GM18507 (cell line): ENCODE measurements at regions not wholly inside any gene's neighbourhood (a gene's known extent, or its start where the extent isn't known, plus 50 kb on each side); places are given as distances from the start of the nearest gene placed in this dataset.
"Not testable (repeated sequence)": the region's sequence is repeated elsewhere in the genome, so short reads cannot be mapped to it uniquely, and the experiment has no call there.

Experiments
- DNase-seq: peaks from one replicate; pipeline ENCODE4 v3.0.0; 2011; ENCODE audit warnings: low read depth; ENCODE audit not compliant: insufficient read length; ENCODE audit errors: extremely low spot score
- FAIRE-seq: peaks from 2 replicates; lab custom pipeline; 2011; peaks lifted over from hg19 to GRCh38; lab: Jason Lieb, UNC

DNA sequence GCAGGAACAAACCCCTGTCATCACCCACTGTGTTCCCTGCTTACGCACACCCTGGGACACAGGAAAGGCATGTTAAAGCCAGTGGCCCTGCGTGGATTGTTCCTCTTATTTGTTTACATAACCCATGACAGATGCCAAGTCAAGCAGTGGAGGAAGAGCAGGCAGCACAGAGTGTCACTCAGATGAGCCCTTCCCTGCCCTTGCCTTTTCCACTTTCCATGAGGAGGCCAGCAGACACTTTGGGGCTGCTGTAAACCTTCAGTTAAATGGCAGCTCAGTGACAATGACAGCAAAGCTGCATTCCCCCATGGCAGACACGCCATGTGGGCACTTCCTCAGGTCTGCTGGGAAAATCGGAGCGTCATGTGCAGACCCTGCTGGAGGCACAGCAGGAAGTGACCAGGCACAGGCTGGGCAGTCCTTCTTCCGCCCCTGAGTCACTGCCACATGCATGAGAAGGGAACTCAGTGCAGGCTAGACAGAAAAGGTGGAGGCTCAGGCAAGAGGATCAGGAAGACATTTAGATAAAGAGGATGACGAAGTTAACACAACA is 216.8 kb upstream of the PIK3R1 start:
- DNase-seq (no peak), FAIRE-seq (no peak)

DNA sequence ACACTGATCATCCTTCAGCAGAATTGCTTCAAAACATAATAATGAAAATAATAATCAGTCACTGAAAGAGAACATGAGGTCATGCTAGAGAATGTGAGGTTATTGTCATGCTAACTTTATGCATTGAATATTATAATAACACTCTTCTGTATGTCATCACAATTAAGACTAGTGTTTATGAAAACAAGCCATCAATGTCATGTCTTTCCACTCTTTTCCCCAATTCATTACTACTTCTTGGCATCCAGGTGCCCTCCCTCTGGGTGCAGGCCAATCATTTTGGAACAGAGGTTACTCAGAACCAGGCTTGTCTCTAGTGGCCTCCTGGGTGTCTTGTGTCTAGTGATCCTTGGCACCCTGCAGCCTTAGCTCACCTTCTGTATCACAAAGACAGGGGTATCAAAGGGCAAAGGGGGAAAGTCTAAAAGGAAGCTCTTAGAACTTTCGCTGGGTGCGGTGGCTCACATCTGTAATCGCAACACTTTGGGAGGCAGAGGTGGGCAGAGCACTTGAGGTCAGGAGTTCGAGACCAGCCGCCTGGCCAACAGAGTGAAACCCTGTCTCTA is 217.6 kb upstream of the PIK3R1 start:
- FAIRE-seq = no peak

DNA sequence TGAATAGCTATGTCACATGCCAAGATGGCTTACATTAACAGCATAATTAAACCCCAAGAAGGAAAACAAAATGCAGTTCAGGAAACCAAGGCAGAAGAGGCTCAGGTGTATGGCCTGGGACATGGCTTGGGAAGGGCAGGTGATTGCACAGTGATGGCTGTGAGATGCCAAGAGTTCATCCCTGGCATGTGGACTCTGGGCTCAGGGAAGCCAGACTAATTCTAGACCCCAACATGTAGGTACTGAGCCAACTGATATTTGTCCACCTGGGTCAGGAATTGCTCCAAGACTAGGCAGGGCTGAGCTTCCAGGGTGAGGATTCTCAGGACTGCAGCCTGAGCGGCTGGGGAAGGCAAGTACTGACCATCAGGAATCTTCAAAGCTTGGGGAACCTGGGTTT is 218.4 kb upstream of the PIK3R1 start:
- FAIRE-seq = no peak

More for the DNA sequence above, 217.6 kb upstream of the PIK3R1 start:
- DNase-seq = no peak

DNA sequence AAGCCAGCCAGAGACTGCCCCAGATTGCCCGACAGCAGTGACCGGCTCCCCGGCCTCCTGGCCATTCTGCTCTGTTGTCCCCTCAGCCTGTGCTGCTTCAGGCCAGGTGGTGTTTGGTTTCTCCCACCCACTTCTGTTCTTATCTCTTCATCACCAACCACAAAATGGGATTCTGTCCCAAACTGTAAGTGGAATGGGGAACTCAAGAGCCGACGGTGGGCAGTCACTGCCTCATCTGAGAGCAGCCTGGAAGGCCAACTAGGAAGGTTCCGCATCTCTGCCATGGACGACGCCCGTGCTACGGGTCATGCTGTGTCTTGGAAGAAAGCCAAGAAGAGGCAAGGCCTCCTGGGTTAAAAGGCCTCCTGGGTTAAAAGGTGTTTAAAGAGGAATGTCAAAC is 219.0 kb upstream of the PIK3R1 start:
- no peak for FAIRE-seq
- DNase-seq = no peak

More for the DNA sequence above, 218.4 kb upstream of the PIK3R1 start:
- DNase-seq = no peak

DNA sequence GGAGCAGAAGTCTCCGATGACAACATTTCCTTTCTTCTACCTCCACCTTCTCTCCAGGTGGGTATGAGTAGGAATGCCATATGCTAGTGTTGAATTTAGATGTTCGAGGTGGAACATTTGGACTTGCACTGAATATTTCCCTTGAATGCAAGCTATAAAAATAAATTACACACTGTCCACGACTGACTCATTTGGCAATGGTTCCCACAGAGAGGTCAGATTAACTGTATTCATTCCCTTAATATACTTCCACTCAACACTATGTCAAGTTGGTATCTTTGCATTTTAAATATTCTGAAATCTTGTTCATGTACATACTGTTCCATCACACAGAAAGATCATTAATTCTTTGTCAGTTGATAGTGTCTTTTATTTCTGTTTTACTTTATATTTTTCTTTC is 222.6 kb upstream of the PIK3R1 start:
- FAIRE-seq (no peak), DNase-seq (no peak)

DNA sequence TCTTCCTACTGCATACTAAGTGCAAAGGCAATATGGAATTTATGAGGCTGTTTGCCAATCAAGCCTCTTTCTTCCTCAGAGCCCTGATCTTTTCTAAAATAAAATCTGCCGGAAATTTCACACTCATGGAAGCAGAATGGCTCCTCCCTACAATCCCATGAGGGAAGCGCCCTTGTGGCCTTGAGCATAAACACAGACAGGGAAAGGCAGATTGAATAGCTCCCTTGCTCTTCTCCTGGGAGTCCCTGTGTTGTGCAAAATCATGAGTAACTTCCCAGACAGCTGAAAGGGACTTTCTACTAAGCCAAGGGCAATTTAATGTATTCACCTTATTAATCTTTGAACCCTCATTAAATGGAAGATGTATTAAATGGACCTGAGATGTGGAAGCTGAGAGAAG is 226.1 kb upstream of the PIK3R1 start:
- DNase-seq (no peak), FAIRE-seq (no peak)

DNA sequence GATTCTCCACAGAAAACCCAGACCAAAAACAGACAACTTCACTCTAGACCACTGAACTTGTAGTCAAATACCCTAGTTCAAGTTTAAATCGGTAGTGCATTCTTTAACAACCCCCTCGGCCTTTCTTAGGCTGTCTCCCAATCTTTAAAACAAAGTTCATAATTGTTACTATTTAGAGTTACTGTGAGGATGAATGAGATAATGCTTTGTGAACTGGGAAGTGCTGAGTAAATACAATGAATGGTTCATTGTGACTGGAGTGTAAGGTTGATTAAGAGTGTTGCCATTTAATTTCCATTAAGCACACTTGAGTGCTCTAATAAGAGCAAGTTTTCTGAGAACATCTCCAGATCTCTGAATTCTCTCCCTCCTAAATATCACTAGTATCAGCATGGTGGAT is 228.8 kb upstream of the PIK3R1 start:
- DNase-seq = no peak
- FAIRE-seq = no peak

DNA sequence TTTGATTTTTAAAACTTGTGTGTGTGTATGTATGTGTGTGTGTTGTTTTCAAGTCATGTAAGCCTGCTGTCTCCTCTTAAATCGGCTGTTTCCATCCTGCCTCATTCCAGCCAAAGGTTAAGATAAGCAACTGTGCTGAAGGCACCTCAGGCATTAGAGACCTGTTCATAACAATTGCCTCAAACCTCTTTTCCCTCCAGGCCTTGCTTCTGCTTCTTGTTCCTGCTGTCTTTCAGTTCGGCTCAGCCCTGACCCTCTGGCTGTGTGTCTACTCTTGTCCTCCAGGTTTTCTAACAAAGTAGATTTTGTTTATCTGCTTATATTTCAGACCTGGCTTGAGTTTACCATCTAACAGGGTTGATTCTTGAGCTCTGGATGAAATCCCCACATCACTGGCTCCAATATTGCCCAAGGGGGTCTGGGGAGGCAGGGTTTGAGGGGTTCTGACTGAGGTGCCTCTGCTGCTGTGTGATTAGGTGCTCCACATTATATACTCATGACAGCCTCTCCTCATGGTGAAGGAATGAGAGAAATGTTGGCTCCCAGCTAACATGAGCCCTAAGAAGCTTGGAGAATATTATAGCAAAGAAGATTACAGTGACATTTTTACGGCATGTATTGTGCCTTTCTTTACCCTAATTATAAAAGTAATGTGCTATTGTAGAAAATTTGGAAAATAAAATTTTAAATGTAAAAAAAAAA is 229.7 kb upstream of the PIK3R1 start:
- FAIRE-seq = no peak
- no peak for DNase-seq

DNA sequence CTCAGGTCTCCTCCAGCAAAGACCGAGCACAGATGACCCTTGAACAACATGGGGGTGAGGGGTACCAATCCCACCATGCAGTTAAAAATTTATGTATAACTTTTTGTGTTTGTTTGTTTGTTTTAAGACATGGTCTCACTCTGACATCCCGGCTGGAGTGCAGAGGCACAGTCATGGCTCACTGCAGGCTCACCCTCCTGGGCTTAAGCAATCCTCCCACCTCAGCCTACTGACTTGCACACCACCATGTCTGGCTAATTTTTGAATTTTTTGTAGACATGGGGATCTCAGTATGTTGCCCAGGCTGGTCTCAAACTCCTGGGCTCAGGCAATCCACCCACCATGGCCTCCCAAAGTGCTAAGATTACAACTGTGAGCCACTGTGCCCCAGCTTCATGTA is 231.0 kb upstream of the PIK3R1 start:
- no peak for FAIRE-seq
- no peak for DNase-seq

DNA sequence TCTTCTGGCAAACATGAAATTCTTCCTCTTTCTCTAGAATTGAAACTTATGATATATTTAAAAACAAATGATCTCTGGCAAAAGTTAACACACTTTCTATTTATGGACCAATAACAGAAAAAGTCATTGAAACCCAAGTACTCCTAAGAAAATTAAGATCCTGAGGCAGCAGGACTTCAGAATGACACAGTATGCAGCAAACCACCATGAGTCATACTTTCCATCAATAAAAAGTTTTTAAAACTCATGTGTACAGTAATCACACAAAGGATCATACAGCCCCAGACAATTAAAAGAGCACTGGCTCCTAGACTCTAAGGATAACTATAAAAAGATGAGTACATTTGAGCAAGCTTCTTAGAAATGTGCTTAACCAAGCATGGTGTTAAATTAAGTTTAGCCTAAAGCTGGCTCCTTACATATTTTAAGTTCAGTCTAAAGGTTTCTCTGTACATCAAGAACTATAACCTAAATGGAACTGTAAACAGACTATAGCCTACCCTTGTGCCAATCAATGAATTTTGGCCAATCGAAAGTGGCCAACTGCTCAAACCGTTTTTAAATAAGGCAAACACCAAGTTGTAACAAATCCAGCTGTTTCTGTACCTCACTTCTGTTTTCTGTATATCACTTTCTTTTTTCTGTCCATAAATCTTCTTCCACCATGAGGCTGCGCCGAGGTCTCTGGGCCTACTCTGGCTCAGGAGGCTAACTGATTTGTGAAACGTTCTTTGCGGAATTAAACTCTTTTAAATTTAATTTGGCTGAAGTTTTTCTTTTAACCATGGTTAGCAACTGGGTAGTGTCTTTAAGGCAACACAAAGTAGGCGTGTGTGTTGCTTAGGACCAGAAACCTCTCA is 232.1 kb upstream of the PIK3R1 start:
- DNase-seq (no peak), FAIRE-seq (no peak)

DNA sequence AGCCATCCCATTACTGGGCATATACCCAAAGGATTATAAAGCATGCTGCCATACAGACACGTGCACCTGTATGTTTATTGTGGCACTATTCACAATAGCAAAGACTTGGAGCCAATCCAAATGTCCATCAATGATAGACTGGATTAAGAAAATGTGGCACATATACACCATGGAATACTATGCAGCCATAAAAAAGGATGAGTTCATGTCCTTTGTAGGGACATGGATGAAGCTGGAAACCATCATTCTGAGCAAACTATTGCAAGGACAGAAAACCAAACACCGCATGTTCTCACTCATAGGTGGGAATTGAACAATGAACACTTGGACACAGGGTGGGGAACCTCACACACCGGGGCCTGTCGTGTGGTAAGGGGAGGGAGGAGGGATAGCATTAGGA is 233.4 kb upstream of the PIK3R1 start:
- FAIRE-seq, DNase-seq: not testable (repeated sequence)

DNA sequence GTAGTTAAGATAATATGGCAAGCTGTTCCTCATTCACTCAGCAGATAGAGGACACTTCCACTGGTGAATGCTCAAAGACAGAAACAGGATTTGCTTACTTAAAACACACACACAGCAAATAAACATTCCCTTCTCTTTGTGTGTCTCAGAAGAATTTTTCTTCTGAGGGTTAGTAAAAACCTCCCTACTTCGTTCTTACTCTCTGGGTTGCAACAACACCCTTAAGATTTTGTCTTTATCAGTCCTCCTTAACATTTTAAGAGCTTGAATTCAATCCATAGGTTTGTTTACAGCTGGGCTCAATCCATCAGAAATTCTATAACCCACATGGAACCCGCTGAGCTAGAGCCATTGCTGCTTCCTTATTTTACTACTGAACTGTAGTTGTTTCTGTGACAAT is 237.4 kb upstream of the PIK3R1 start:
- no peak for FAIRE-seq

DNA sequence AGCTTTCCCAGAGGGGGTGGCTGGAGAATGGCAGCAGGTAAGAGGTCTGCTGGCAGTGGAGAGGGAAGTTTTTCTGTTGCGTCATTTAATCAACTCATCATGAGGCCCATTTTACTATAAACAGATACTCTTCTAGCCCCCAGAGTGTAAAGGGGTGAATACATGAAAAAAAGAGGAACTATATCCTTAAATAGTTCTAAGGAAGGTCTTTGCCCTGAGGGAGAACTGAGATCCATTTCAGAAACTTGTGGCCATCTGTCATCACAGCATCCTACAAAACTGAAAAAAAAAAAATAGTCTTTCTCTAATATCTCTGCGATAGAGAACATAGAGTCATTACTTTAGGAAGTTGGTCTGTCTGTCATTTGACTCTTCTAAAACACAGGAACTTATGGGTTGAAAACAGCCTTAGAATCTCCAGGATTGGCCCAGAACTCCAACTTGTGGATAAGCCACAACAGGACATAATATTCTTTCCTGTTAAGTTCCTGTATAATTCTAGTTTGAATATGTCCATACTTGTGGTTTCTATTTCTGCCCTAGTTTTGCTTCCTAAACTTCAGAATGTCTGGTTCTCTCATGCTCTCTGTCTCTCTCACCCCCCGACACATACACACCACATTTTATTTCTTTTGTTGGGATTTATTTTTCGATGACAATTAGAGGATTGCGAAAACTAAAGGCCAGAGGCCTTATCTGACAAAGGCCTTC is 238.5 kb upstream of the PIK3R1 start:
- FAIRE-seq = no peak
- DNase-seq = no peak

More for the DNA sequence above, 237.4 kb upstream of the PIK3R1 start:
- no peak for DNase-seq

DNA sequence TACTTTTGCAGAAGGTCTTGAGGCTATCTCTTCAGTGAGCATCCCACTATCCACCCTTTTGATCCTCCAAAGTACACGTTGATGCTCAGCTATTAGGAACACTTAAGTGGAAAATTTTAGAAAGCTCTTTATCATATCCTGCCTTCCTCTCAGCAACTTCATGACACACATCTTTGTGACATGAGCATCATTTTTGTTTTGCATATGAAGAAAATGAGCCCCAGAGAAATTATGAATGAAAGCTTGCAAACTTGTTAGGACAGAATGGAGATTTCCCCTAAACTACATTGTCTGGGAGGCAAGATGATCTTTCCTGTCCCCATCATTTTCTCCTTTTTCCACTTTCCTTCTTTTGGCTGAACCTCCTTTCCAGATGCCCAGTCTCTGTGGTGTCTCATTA is 239.4 kb upstream of the PIK3R1 start:
- no peak for DNase-seq
- FAIRE-seq = no peak

DNA sequence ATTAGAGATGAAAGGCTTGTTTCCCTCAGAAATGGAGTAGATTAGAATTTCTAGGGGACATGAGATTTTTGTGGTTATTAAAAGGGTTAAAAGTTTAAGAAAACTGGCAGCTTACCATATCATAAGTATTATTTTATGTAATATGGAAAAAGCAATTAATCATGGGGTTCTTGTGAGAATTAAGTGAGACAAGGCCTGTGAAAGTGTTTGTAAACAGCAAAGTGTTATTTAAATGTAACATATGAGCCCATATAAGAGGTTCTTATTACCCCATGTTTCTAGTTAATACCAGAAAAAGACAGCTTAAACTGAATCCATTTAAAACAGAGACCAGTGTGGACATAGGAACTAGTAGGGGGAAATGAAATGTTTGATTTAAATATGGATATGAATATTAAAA is 241.1 kb upstream of the PIK3R1 start:
- FAIRE-seq (no peak), DNase-seq (no peak)

DNA sequence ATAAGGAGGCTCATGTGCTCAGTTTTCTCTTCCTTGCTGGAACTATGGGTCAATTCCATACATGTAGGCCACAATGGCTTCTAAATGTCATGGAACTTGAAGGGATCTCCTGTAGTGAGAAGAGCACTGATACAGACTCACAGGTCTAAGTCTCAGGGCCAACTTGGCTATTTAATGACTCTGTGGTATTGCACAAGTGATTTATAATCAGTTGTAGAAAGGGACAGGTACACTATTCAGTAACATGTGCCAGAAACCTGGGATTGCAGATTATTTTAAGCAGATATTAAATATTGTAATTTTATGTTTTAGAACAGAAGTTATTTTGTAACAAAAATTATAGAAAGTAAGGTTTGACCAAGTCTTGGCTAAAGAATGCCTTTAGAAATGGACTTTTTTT is 241.5 kb upstream of the PIK3R1 start:
- no peak for DNase-seq
- FAIRE-seq = no peak

DNA sequence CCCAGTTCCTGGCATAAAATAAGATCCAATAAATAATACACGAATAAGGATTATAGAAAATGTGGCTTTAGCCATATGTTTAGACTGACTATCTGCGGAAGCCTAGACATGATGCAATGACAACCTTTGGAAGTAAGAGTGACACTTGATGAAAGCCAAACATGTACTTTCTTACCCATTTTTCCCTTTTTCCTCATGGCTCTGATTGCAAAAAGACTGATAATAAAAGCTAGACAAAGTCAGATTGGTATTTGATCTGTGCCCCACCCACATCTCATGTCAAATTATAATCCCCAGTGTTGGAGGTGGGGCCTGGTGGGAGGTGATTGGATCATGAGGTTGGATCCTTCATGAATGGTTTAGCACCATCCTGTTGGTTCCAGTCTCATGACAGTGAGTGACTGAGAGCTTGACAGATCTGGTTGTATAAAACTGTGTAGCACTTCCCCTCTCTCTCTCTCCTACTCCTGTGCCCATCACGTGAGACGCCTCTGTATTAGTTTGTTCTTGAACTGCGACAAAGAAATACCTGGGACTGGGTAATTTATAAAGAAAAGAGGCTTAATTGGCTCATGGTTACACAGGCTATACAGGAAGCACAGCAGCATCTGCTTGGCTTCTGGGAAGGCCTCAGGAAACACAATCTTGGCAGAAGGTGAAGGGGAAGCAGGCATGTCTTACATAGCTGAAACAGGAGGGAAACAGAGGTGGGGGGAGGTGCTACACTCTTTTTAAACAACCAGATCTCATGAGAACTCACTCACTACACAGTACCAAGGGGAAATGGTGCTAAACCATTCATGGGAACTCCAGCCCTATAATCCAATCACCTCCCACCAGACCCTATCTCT is 243.4 kb upstream of the PIK3R1 start:
- FAIRE-seq (no peak), DNase-seq (no peak)

DNA sequence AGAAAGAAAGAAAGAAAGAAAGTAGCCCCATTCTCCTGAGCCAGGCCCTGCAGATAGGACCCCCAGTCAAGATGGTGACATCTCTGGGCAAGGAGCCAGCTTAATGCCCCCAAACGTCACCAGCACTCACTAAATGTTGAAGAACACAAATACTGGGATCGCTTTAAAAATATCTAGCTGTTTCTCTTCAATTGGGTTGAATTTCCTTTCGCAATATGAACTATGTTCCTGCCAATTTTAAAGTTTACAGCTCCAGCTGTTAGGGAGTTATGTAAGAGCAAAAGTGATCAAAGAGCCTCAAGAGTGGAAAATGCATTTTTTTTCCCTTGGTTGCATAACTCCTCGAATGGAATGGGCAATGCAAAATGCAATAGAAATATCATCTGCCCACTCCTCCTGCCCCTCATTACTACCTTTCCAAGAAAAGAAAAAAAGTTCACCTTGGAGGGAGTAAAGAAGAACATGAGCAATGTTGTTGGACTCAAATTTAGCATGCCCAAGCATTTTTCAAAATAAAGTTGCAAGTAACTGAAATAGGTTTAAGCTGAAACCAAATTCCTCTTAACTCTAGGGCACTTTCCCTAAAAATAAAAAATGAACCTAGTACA is 244.2 kb upstream of the PIK3R1 start:
- no peak for FAIRE-seq
- no peak for DNase-seq

DNA sequence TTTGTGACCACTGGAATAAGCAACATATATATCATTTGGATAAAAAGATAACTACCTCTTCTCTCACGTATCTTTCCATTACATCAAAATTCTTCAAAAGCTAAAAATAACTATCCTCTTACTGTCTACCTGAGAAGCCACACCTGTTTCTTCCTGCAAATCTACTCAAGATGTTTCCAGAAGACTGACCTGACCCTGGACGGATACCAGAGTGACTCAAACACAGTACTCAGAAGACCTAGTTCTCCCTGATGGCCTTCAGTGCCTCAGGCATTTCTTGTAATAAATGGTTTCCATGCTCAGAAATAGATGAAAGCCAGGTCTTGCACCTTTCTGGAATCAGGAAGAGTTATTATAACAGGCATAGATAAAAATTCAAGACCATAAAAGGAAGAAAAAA is 245.9 kb upstream of the PIK3R1 start:
- DNase-seq = no peak
- FAIRE-seq = no peak
